AG09319 (cell line): ENCODE measurements at regions not wholly inside any gene's neighbourhood (a gene's known extent, or its start where the extent isn't known, plus 50 kb on each side); places are given as distances from the start of the nearest gene placed in this dataset.

ENCODE experiments used
- DNase-seq: peaks from one replicate; pipeline ENCODE4 v3.0.0-alpha.2; 2010; ENCODE audit warnings: low read depth; ENCODE audit errors: extremely low read depth
- CTCF ChIP-seq: IDR thresholded peaks from 2 replicates; pipeline ENCODE4 v1.5.1; 2011; ENCODE audit warnings: low read depth, mild to moderate bottlenecking, inconsistent platforms, low read length, moderate library complexity

GRCh38 chrX:149060921-149061320, 444.2 kb downstream of the IDS start:
- peak; percentile 4 for DNase-seq

More at GRCh38 chrX:149060921-149061320, 444.2 kb downstream of the IDS start:
- no peak for TF ChIP-seq CTCF
